Panc1 (cell line): ENCODE measurements at regions not wholly inside any gene's neighbourhood (a gene's known extent, or its start where the extent isn't known, plus 50 kb on each side); places are given as distances from the start of the nearest gene placed in this dataset.

ENCODE experiments used
- ATAC-seq: fragments of 200-7000 bp; cut with Tn5 transposase; 2 replicates; pipeline ENCODE4 v1.9.1; 2020; ENCODE audit warnings: mild to moderate bottlenecking, moderate library complexity
- BruUV-seq: library from RNA; stranded (reverse); fragments of 400-500 nt; replicated peaks from 2 replicates; lab custom pipeline; 2021; lab: Mats Ljungman, UMichigan
- CTCF ChIA-PET: fragments of 300-600 bp; sonication (Branson Sonifier 250); formaldehyde crosslinking; loops from one replicate; lab custom pipeline; 2022; ENCODE audit warnings: antibody characterized with exemption; lab: Charles Lee
- POLR2A ChIA-PET: fragments of 300-600 bp; sonication (Branson Sonifier 250); formaldehyde crosslinking; loops from one replicate; lab custom pipeline; 2022; ENCODE audit warnings: antibody characterized with exemption; lab: Charles Lee
- DNase-seq: peaks from one replicate; pipeline ENCODE4 v3.0.0-alpha.2; 2010; ENCODE audit warnings: low read depth, low spot score
- H3K27ac ChIP-seq: 2 replicates; pipeline ENCODE4 v1.5.1; 2011; ENCODE audit warnings: mild to moderate bottlenecking, low read length, inconsistent platforms
- H3K27me3 ChIP-seq: fragments of 200-500 bp; sonication (Bioruptor generic); 2 replicates; pipeline ENCODE4 v1.6.0; 2014; ENCODE audit warnings: low read length, inconsistent platforms; ENCODE audit not compliant: control insufficient read depth, insufficient read depth
- H3K36me3 ChIP-seq: fragments of 200-500 bp; sonication (Bioruptor generic); 2 replicates; pipeline ENCODE4 v1.5.1; 2014; ENCODE audit warnings: inconsistent platforms, mild to moderate bottlenecking, low read length, moderate library complexity; ENCODE audit not compliant: control insufficient read depth, insufficient read depth
- H3K4me1 ChIP-seq: 2 replicates; pipeline ENCODE4 v1.5.1; 2011; ENCODE audit warnings: inconsistent platforms, mild to moderate bottlenecking, low read length, moderate library complexity; ENCODE audit not compliant: control insufficient read depth, insufficient read depth
- H3K4me3 ChIP-seq, 2 experiments: 2 replicates each; pipeline ENCODE4 v1.5.1; 2011 to 2012; ENCODE audit warnings: low read depth in 2 of 2, low read length in 2 of 2, mild to moderate bottlenecking in 2 of 2, inconsistent platforms in 1 of 2, moderate library complexity in 1 of 2
- H3K9me3 ChIP-seq: fragments of 200-500 bp; sonication (Bioruptor generic); 2 replicates; pipeline ENCODE4 v1.5.1; 2014; ENCODE audit warnings: low read depth, mild to moderate bottlenecking, inconsistent platforms, low read length, moderate library complexity; ENCODE audit not compliant: control insufficient read depth, insufficient read depth
- CTCF ChIP-seq: fragments of 450-650 bp; IDR thresholded peaks from 2 replicates; pipeline ENCODE4 v1.5.1; 2017; ENCODE audit warnings: mild to moderate bottlenecking
- POLR2AphosphoS5 ChIP-seq: IDR thresholded peaks from 2 replicates; pipeline ENCODE4 v1.6.1; 2012; ENCODE audit warnings: mild to moderate bottlenecking, low read depth, low read length, moderate library complexity
- REST ChIP-seq, 2 experiments: IDR thresholded peaks; 2 replicates each; pipeline ENCODE4 v1.6.1; 2011 to 2012; ENCODE audit warnings: low read depth in 2 of 2, control low read depth in 1 of 2, low read length in 1 of 2, mild to moderate bottlenecking in 1 of 2, moderate library complexity in 1 of 2; ENCODE audit not compliant: insufficient read depth in 1 of 2
- SIN3A ChIP-seq: IDR thresholded peaks from 2 replicates; pipeline ENCODE4 v1.6.1; 2012; ENCODE audit warnings: low read depth, mild to moderate bottlenecking, low read length, moderate library complexity, borderline replicate concordance; ENCODE audit not compliant: insufficient read depth
- TCF7L2 ChIP-seq: IDR thresholded peaks from 2 replicates; pipeline ENCODE4 v1.6.1; 2011; ENCODE audit warnings: mild to moderate bottlenecking, low read depth, low read length, inconsistent platforms
- in situ Hi-C: cut with HindIII; loops from 2 replicates; pipeline ENCODE4 v1.10.0; 2016; ENCODE audit warnings: low sequenced_read_pairs, low pct_unique_long_range_greater_than_20kb
- intact Hi-C: fragments of 100-400 bp; cut with micrococcal nuclease; formaldehyde crosslinking; loops from one replicate; pipeline ENCODE4 v1.10.0; 2022; ENCODE audit not compliant: unreplicated experiment

- intact Hi-C loops: no loop called here
Observed at GRCh38 chr2:183952741-183953140, 645.6 kb upstream of the ZNF804A start.

GRCh38 chr2:183963609-183964008 lies 634.7 kb upstream of the ZNF804A start:
- CTCF ChIA-PET: no interaction called here
- Histone ChIP-seq H3K27me3 (no peaks in the 10 kb centered on the region), H3K27ac (no peak overlapping the region), H3K36me3 (no peaks in the 10 kb centered on the region), H3K9me3 (no peaks in the 10 kb centered on the region), H3K4me3 (no peak overlapping the region), H3K4me1 (no peaks in the 10 kb centered on the region)
- intact Hi-C loops: no loop called here
- TF ChIP-seq CTCF: no peak
- no peak for TF ChIP-seq REST (IDR thresholded peaks at IDR 0.05; ENCODE audit: insufficient read depth in 1 of 2, low read depth in 2 of 2, low read length in 1 of 2)
- no peak for TF ChIP-seq POLR2AphosphoS5
- TF ChIP-seq TCF7L2: no peak
- BruUV-seq: no TSS peak
- POLR2A ChIA-PET: no interaction called here
- no peak for DNase-seq
- no peak for ATAC-seq
- in situ Hi-C loops: no loop called here

More at GRCh38 chr2:183952741-183953140, 645.6 kb upstream of the ZNF804A start:
- Histone ChIP-seq H3K27ac (no peak overlapping the region), H3K36me3 (no peaks in the 10 kb centered on the region), H3K9me3 (no peaks in the 10 kb centered on the region), H3K4me1 (no peaks in the 10 kb centered on the region), H3K4me3 (no peak overlapping the region), H3K27me3 (no peaks in the 10 kb centered on the region)
- ChIA-PET CTCF (no interaction called here), POLR2A (no interaction called here)
- in situ Hi-C loops: no loop called here
- BruUV-seq: no TSS peak
- ATAC-seq (no peak), DNase-seq (no peak)
- TF ChIP-seq REST (IDR thresholded peaks at IDR 0.05; ENCODE audit: insufficient read depth in 1 of 2, low read depth in 2 of 2, low read length in 1 of 2) (no peak), SIN3A (no peak), CTCF (no peak), TCF7L2 (no peak), POLR2AphosphoS5 (no peak)
